Right atrium auricular region (tissue), 2 donors: ENCODE measurements at regions not wholly inside any gene's neighbourhood (a gene's known extent, or its start where the extent isn't known, plus 50 kb on each side); places are given as distances from the start of the nearest gene placed in this dataset.

Source experiments
- DNase-seq: peaks from one replicate; pipeline ENCODE4 v3.0.0-alpha.2; 2019; ENCODE audit warnings: low spot score
- H3K27ac ChIP-seq, 2 donors: fragments of 200-600 bp; sonication (generic); 1 replicate in 1 of 2; 2 replicates in 1 of 2; pipeline ENCODE4 v1.5.1; 2016 to 2019
- H3K27me3 ChIP-seq, 2 donors: fragments of 200-600 bp; sonication (generic); one replicate each; pipeline versions ENCODE4 v1.5.1 to v1.6.0; 2017 to 2019
- H3K36me3 ChIP-seq: fragments of 200-600 bp; sonication (generic); one replicate; pipeline ENCODE4 v1.5.1; 2016
- H3K4me1 ChIP-seq, 2 donors: fragments of 200-600 bp; sonication (generic); one replicate each; pipeline versions ENCODE4 v1.5.1 to v1.6.0; 2017 to 2019
- H3K4me3 ChIP-seq, 2 donors: fragments of 200-600 bp; sonication (generic); 1 replicate in 1 of 2; 2 replicates in 1 of 2; pipeline ENCODE4 v1.5.1; 2017 to 2019; ENCODE audit warnings: mild to moderate bottlenecking in 1 of 2, moderate library complexity in 1 of 2
- H3K9me3 ChIP-seq, 2 donors: fragments of 200-600 bp; sonication (generic); one replicate each; pipeline ENCODE4 v1.5.1; 2019
- TF ChIP-seq, protein P1 (sequence below), 2 donors: fragments of 200-600 bp; sonication (generic); IDR thresholded peaks; one replicate each; pipeline ENCODE4 v1.5.1; 2019; ENCODE audit warnings: antibody characterized with exemption in 2 of 2

DNA sequence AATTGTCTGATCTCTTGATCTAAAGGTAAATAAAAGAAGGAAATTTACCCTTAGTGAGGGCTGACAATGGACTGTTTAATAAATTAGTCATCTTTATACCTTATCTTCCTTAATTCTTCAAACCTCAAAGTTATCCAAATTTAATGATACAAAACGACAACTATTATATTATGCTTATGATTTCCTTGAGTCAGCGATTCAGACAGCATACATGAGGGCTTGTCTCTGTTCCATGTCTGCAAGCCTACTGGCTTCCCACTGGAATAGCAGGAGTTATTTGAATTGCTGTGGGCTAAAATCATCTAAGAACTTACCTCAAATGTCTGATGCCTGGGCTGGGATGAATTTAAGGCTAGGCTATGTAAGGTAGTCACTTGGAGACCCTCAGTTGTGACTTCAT, 197.2 kb upstream of the MDGA2 start:
- Histone ChIP-seq H3K9me3 (no peaks in the 10 kb centered on the region), H3K27ac (no peak overlapping the region), H3K36me3 (no peaks in the 10 kb centered on the region), H3K4me1 (no peaks in the 10 kb centered on the region), H3K4me3 (no peak overlapping the region), H3K27me3 (no peaks in the 10 kb centered on the region)
- TF ChIP-seq, protein P1, sequence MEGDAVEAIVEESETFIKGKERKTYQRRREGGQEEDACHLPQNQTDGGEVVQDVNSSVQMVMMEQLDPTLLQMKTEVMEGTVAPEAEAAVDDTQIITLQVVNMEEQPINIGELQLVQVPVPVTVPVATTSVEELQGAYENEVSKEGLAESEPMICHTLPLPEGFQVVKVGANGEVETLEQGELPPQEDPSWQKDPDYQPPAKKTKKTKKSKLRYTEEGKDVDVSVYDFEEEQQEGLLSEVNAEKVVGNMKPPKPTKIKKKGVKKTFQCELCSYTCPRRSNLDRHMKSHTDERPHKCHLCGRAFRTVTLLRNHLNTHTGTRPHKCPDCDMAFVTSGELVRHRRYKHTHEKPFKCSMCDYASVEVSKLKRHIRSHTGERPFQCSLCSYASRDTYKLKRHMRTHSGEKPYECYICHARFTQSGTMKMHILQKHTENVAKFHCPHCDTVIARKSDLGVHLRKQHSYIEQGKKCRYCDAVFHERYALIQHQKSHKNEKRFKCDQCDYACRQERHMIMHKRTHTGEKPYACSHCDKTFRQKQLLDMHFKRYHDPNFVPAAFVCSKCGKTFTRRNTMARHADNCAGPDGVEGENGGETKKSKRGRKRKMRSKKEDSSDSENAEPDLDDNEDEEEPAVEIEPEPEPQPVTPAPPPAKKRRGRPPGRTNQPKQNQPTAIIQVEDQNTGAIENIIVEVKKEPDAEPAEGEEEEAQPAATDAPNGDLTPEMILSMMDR (IDR thresholded peaks at IDR 0.05): no peak
- no peak for DNase-seq

DNA sequence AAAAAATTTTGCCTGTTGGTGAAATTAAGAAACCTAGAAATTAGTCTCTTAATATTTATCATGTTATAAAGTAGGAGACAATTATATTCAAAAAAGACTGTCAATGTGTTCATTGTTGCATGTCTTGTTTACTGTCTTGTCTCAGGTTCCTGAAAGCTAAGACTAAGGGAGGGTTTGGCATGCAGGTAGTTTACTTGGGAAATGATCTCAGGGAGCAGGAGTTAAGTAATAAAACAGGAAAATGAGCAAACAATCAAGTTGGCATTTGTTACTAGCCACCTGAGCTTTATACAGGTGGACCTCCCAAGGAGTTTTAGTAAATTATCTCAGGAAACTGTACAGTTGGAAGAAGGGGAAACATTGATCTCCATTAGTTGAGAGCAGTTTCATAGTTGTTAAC, 188.0 kb upstream of the MDGA2 start:
- DNase-seq: no peak
- TF ChIP-seq, protein P1 (IDR thresholded peaks at IDR 0.05): no peak

DNA sequence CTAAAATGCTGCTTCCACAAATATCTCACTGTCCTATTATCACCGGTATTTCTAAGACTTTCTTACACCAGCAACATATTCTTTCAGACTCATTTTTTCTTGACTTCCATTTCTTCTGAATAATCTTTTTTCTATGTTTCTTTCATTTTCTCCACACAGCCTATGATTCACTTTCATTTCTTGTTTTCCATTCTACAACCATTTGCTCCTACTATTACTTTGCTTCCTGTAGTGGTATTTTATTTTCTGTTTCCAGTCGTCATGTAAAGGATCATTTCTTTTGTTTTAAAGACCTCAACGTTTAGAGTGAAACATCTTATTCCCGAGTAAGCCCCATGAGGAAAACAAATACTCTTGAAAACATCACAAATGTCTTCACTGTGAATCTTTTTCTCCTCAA, 182.2 kb upstream of the MDGA2 start:
- H3K36me3 ChIP-seq: no peaks in the 10 kb centered on the region
- TF ChIP-seq, protein P1 (IDR thresholded peaks at IDR 0.05): no peak
- H3K27me3 ChIP-seq: no peaks in the 10 kb centered on the region
- H3K9me3 ChIP-seq: no peaks in the 10 kb centered on the region
- no peak overlapping the region for H3K4me3 ChIP-seq
- no peak overlapping the region for H3K27ac ChIP-seq
- DNase-seq: no peak
- H3K4me1 ChIP-seq: no peaks in the 10 kb centered on the region

More for the DNA sequence above, 188.0 kb upstream of the MDGA2 start:
- no peaks in the 10 kb centered on the region for H3K9me3 ChIP-seq
- no peak overlapping the region for H3K4me3 ChIP-seq
- no peaks in the 10 kb centered on the region for H3K4me1 ChIP-seq
- no peaks in the 10 kb centered on the region for H3K27me3 ChIP-seq
- H3K27ac ChIP-seq: no peak overlapping the region
- H3K36me3 ChIP-seq: no peaks in the 10 kb centered on the region

DNA sequence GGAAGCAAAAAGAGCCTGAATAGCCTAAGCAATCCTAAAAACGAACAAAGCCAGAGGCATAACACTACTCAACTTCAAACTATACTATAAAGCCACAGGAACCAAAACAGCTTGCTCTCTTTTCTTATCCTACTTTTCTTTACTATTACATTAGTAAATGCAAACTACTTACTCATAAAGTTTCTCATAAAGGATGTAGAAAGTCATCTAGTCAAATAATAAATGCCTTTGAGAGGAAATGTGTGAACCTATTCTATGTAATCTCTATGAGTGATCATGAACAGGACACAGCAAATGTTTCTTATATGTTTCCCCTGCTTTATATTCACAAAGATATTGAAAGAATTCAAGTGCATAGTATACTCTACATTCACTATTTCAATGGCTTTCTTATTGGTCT, 176.9 kb upstream of the MDGA2 start:
- DNase-seq: no peak
- H3K4me3 ChIP-seq: no peak overlapping the region
- H3K27me3 ChIP-seq: no peaks in the 10 kb centered on the region
- TF ChIP-seq, protein P1 (IDR thresholded peaks at IDR 0.05): no peak
- H3K4me1 ChIP-seq: no peaks in the 10 kb centered on the region
- no peaks in the 10 kb centered on the region for H3K36me3 ChIP-seq
- no peak overlapping the region for H3K27ac ChIP-seq
- H3K9me3 ChIP-seq: peaks cover 0 to 4% of the 10 kb centered on the region in 2 donors

DNA sequence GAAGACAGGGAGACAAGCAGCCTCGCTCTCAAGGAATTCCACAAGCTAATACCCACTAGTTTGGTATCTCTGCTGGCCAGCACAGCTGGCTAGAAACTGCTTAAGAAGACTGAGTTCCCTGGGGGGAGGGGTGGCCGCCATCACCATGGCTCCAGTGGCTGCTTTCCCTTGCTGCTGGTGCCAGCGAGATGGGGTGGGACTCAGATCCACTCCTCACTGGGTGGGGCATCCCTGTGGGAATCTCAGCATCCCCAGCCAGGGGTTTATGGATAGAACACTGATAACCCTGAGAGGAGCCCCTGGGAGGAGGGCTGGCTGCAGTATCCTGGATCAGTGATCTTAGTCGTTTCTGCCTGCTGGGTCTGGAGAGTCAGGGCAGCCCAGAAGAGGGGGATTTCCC, 170.6 kb upstream of the MDGA2 start:
- TF ChIP-seq, protein P1 (IDR thresholded peaks at IDR 0.05): no peak
- no peak for DNase-seq

DNA sequence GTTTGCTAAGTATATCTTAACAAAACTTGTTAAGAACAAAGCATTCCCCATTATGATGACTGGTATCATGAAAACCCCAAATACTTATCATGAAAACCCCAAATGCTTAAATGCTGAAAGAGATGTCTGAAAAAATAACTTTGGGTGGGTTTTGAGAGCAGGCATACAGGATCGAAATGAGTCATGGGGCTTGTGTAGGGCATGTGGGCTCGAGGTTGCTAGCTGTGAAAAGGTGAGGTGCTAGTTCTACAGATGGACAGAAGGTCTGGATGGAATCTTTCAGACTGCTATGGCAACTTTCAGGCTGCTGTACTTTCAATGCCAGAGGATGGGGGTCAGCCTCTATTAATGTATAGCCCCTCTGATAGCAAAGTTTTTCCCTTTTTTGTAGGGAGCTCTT, 167.8 kb upstream of the MDGA2 start:
- DNase-seq: no peak
- no peaks in the 10 kb centered on the region for H3K27me3 ChIP-seq
- no peaks in the 10 kb centered on the region for H3K9me3 ChIP-seq
- H3K27ac ChIP-seq: no peak overlapping the region
- TF ChIP-seq, protein P1 (IDR thresholded peaks at IDR 0.05): no peak
- no peak overlapping the region for H3K4me3 ChIP-seq
- H3K36me3 ChIP-seq: no peaks in the 10 kb centered on the region
- no peaks in the 10 kb centered on the region for H3K4me1 ChIP-seq

More for the DNA sequence above, 170.6 kb upstream of the MDGA2 start:
- Histone ChIP-seq H3K36me3 (no peaks in the 10 kb centered on the region), H3K4me1 (no peaks in the 10 kb centered on the region), H3K4me3 (no peak overlapping the region), H3K27ac (no peak overlapping the region), H3K27me3 (no peaks in the 10 kb centered on the region), H3K9me3 (peaks cover 0 to 4% of the 10 kb centered on the region in 2 donors)
